DMS79 (cell line): ENCODE measurements at regions not wholly inside any gene's neighbourhood (a gene's known extent, or its start where the extent isn't known, plus 50 kb on each side); places are given as distances from the start of the nearest gene placed in this dataset.

Experiments used
- DNase-seq: peaks from one replicate; lab custom pipeline; 2025; lab: John Stamatoyannopoulos, UW

DNA sequence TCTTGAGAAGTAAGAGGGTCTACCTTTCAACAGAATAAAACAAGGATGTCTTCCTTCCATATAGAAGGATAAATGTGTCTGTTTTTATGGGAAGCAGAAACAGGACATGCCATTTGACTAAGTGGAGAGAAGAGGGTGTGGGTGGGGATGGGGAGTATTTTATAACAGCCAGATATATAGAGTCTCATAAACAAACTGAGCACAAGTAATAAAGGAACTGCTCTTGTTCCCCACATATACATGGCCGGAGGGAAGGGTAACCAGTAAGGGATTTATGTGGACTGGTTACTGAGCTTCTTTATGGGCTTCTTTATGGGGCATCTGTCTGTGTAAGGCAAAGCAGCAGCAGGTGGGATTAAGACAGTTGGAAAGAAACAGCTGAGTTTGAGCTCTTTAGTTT lies 558.1 kb downstream of the REEP3 start:
- DNase-seq = no peak

DNA sequence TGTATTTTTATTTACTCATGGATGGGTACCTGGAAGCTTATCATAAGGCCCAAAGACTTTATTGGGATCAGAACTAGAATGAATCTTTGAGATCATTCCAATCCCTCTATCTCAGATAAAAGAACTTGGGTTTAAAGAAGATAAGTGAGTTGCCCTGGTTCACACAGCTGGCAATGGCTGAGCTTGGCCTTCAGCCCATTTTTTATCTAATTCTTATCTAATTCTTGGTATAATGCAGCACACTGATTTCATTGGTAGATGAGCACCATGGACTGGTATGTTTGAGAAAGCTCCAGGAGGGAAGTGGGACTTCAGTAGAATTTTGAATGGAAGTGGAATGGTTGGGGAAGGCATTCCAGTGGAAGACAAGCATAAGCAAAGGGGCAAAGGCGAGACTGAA lies 558.9 kb downstream of the REEP3 start:
- DNase-seq = no peak

DNA sequence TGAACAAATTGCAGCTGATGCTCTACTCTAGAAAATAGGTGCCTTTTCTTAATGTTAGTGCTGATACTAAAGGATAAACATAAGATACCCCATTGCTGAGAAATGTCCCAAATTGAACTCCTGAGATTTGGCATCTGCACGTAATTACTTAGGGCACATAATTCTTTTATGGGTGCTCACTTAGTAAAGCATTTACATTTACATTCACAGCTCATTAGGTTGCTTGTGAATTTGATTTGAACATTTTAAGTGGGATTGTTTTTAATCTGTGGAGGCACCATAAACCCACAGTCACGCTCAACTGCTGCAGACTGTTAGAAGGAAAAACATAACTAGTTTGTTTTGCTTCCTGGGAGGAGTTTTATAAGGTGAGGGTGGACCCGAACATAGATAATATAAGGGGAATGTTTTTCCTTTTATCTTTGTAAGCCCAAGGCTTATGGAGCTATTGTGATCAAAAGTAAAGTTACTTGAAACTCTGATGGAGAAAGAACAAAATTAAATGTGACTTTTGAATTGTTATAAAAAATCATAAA lies 560.8 kb downstream of the REEP3 start:
- DNase-seq = no peak

DNA sequence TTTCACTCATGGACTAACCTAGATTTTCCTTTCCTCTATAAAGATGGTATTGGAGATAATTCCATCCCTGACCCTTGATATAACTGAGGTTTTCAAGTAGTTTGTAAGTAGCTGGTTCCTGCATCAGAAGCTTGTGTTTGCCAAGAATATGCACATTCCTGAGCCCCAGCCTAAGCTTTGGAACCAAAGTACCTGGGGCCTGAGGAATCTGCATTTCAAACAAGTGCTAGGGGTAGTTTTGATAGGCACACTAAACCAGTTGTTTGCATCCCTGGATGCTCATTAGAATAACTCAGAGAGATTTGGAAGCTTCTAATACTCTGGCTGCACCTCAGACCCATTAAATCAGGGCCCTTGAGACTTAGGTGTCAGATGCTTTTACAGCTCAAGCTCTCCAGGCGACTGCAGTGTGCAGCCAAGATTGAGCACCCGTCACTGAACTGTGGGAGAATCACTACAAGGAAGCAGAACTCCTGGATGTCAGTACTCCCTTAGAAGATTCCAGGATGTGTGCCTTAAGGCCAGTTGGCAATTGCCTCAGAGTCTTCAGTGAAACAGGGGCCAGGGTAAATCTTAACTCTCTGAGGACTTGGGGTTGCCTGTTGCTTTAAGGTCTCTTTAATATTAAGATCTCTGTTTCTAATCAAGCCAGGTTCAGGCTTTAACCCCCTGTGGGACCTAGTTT lies 565.0 kb downstream of the REEP3 start:
- no peak for DNase-seq

DNA sequence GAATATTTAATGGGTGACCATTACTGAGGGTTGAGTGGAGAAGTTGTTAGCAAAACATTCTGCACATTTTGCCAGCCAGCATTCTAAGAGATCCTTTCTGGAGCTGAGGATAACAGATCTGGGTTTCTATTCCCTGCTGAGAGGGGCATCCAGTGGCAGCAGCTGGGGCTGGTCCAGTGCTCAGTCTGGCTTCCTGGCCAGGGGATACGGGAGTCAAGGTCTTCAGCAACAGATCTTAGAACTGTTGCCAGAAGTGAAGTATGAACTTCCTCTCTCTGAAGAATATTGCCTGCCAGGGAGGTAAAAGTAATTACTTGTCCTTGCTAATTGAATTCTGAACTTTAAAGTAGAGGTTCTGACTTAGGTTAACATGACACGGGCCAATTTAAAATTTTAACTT lies 568.4 kb downstream of the REEP3 start:
- no peak for DNase-seq

DNA sequence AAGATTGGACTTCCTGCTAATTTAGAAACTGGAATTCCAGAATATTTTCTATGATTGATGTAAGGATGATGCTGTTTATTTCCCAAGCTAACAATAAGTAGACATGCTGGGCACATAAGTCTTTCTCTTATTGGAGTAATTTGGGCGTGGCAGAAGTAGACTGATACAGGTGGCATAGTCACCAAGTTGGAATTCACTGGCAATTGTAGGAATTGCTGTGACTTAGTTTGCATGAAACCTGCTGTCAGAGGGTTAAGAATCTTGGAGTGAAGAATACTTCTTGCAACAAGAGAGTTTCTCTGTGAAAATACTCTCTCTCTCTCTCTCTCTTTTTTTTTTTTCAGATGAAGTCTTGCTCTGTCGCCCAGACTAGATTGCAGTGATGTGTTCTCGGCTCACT lies 569.7 kb downstream of the REEP3 start:
- DNase-seq = no peak

DNA sequence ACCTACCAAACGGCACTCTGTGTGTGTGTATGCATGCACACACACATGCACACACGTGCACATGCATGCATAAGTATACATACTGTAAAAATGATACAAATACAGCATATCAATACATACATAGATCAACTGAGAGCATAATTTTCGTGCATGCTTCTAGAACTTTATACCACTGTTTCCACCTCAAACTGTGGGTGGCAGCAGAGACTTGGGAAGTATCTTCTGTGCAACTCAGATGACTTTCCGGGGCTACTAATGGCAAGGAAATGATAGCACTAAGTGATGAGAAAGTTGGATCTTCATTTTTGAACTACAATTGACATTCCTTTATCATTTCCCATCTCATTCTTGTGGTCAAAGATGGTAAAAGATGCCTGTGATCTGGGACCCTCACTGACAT lies 570.7 kb downstream of the REEP3 start:
- DNase-seq = no peak

DNA sequence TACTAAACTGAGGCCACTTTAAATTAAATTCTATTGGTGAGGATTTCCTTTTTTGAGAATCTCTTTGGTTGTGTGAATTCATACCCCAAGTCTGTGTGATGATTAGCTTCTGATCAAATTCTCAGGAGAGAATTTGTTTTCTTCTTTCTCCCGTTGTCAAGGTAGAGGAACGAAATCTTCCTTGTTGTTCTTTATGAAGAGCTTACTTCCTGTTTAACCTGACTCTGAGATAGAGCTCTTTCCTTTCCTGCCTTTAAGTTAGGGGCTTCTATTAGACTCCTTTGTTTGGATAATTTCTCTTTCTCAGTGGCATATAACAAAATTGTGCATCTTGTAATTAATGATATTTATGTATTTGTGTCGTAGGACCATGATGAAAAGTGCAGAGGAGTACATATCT lies 572.1 kb downstream of the REEP3 start:
- DNase-seq = no peak

DNA sequence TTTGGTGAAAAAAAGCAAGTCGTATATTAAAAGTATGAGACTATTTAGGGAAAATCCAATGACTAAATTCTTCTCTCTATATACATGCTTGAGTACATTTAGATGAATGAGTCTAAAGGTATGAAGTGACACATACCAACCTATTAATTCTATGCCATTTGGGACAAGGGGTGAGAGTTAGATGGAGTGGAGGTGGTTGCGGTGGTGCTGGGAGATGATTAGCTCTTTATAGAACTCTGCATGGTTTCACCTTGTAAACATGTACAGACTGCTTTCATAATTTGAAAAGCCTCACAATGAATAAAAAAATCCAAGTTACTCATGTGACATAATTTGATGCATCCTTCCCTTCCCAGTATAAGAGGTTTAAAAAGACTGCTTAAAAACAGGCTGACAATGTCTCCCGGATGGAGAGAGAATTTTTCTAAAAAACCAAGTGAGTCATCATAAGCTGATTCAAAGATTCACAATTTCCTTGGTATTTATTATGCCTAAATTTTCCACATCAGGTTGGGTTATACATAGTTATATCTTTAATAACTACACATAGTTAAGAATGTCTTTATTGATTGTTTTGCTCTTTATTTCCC lies 572.8 kb downstream of the REEP3 start:
- DNase-seq = no peak

DNA sequence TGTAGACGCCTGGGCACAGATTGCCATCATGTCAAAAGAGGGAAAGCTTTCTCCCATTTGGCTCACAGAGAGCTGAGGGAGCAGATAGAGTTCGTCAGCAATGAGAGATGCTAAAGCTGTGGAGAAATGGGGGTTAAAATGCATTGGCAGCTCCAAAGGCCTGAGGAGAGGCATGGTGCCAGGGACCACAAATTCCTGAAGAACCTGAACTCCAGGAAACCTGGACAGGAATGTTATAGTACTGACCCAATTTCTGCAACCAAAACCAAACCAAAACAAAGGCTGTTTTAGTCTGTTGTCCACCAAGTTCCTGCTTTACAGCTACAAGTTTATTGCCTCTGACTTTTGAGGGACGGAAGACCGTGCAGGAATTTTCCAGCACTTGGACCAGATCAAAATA lies 575.7 kb downstream of the REEP3 start:
- DNase-seq = no peak

DNA sequence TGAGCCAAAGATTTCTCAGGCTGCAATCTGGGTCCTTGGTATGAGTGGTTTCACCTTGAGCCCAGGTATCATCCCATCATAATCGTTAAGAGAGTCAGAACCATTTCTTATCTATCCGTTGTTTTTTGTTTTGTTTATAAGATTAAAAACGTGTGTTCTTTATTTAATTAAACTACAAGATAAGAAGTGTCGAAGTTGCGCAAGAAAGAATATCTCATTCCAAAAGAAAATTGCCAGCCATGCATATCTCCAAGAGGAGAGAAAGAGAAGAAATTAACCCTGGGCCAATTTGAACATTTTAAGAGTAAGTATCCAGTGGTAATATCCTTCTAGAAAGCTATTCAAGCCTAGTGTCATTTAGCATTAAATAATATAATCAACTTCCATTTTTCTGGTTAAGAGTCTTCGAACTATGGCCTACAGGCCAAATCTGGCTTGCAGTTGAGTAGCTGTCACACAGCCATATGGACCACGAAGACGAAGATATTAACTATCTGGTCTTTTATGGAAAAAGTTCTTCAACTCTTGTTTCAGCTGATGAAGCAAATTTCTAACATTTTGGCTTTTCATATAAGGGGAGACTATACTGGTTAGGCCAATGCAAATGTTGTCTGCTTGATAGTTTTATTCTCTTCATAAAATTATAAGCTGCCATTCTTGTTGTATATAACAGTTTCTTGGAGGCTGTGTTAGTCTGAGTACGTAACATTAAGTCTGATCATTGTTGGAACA lies 576.4 kb downstream of the REEP3 start:
- no peak for DNase-seq

DNA sequence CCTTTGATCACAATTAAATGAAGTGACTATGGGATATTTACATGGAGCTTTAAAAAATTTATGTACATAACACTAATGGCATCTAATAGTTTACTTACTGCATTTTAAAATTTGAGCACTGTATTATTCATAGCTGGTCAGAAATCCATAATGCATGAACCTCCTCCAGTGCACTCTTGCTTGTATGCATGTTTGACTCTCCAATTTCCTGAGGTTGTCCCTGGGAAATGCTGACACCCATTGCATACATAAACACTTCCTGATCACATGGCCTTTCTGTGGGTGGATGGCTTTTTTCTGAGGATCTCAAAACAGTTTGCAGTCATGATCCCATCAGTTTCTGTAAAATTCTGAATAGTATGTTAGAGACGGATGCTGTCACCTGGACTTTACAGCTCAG lies 577.8 kb downstream of the REEP3 start:
- no peak for DNase-seq

DNA sequence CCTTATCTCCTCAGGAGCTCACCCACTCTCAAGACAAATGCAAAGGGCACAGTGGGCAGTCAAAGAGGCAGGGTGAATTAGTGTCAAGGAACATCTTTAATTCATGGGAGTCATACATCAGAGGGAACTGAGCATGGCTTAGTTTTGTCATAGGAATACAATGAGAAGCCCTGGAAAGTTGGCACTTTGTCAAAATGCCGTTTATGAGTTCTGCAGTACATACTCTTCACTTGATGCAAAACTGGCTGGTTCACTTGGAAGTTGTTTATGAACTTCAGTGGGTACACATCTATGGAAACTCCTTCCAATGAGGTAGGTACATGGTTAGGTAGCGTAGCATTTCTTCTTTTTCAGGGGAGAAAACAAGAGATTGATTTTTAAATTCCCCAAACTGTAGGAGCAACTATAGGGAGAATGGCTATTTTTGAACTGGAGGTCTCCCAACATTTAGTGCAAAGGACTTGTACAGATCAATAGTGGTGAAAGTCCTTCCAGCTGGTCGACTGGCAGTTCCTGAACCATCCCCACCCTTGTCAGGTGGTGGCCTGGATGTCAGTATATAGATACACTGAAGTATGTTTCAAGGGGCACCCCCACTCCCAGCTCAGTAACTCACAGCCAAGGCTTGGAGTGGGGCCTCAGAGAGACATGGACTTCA lies 580.5 kb downstream of the REEP3 start:
- DNase-seq = no peak

DNA sequence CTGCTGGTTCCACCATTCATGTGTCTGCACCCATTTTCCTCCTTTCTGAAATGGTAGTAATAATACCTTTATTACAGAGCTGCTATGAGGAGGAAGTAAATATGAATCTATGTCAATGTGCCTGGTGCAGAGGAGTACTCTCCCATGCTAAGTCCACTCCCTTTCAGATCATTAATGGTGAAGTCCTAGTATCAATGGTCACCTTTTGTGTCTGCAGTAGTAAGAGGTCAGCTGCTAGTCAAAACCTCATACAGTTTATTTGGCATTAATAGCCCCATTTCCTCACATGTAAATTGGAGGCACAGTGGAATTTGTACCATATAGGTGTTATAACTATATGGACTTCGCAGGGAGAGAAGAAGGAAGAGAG lies 581.0 kb downstream of the REEP3 start:
- no peak for DNase-seq

DNA sequence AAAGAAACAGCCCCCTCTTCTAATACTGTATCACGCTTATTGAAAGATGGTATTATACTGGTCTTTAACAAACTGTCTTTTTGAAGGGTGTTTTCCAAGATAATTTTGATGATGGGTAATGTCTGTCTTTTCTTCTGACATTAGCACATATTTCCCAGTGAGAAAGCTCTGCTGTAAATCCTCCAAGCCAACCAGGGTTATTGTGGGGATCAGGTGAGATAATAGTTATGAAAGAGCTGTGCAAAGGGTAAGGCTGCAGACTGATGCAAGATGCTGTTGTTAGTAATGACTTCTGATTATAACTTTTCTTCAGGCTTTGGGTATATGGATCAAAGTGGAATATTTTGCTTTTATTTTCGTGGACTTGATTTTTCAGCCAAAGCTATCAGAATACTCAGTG lies 581.7 kb downstream of the REEP3 start:
- DNase-seq = no peak

DNA sequence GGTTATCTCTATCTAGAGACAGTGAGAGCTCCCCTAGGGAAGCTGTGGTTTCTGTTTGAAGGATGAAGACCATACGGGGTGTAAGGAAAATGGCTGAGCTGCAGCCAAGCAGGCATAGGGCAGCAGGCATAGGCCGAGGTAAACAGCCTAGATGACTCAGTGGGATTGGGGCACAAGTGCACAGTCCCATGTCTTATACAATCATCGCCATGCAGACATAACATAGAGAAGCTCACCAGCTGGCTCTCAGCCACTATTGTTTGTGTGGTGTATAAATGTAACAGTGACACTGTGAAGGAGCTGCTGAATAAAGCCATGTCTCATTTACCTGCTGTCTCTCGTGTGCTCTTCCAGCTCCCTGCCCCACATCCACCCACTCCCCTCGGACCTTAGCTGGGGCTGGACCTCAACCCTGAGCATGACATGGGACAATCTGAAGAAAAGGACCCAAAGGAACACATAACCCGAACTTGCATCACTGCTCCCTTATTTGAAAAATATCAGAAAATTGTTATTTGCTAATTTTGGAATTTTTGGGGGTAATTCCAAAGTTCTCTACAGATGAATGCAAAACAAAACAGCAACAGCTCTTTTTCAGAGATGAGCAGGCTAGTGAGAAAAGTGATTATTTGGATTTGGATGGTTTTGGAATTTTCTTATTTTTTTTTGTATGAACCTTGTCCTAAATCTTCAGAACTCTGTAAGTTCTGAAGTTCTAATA lies 582.7 kb downstream of the REEP3 start:
- DNase-seq = no peak

DNA sequence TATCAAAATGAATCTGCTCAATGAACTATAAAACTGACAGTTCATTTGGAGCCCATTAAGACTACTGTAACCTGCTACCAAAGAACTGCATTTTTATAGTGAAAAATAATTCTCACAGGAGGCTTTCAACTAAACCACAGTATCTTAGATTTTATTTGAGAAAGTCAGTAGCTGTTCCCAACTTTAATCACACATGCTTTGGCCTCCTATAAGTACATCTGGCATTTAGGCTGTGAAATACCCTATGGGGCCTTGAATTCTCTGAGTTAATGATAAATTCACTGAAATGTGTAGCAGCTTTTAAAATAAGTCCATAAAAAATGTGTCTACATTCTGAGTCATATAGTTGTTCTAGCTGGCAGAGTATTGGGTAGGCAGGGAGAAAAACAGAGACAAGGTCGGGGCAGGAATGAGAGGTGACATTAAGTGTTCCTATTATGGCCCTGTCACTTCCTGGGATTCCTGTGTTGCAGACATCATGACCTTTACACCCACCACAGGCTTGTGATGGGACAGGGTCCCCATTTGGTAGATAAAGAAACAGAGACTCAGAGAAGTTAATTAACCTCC lies 588.8 kb downstream of the REEP3 start:
- no peak for DNase-seq

DNA sequence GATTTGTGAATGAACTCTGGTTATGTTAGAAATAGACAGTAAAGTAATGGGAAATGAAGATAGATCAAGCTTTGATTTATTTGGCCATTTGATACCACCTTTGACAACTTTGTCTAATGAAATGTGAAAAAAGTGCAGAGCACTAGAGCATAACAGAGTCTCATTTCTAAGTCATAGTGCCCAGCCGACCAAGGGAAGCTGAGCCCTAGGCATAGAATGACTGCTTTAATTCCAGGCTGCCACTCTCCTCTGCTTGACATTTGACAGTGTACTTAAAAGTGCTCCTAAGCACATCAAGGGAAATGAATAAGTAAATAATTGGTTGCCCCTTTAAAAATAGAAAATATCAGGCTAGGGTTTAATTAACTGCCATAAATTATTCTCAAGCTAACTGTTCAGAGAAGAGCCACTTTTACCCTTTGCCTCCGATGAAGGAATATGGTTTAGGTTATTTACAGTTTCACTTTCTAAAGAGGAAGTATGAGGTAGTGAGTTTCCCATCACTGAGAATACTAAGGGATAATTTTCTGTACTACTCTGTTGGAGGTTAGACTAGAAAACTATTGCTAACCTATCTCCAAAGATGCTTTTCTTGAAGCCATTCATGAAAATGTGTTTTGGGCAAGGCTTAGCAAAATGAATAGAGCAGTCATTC lies 591.6 kb downstream of the REEP3 start:
- no peak for DNase-seq

DNA sequence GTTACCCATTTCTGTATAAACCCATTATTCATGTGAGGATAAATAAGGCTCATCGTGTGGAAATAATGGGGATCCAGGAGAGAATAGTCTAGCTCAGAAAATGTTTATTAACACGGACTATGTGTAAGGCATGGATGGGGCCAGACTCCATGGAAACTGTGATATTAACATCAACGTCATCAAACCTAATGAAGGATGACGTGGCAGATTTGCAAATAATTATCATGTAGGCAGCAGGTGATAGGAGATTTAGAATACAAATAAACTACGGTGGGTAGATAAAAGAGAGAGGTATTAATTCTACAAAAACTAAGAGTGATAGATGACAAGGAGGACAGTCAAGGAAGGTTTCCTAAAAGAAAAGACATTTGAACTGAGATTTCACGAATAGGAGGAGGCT lies 592.2 kb downstream of the REEP3 start:
- DNase-seq = no peak

DNA sequence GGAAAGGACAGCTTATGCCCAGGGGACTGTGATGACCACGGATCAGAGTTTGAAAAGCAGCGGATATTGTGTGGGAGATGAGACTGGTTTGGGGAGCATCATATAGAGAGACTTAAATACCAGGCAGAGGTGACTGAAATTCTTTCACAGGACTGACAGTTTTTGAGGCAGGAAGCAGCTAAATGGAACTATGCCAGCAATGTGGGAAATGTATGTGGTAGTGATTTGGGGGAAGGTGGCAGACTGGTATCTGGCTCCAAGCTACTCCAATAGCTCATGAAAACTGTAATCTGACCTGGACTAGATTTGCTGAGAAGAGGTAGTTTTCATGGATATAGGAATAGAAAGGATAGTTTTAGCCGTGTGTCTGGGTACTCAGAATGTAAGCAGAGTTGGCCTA lies 592.6 kb downstream of the REEP3 start:
- DNase-seq = no peak

DNA sequence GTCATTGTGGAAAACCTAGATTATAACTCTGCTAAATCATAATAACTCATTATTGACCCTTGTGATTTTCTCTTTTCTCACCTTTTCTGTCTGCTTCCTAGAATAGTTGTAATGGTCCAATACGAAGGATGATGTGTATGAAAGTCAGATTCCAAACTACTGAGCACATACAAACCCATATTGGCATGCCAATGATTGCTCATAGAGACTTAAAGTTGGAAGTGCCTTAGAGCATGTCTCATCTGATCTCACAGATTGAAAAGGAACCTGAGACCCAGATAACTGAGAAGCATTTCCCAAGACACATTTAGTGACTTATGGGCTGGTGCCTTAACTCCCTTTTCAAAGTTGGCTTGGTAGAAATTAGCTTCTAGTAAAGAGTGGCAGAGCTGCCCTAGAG lies 594.3 kb downstream of the REEP3 start:
- DNase-seq = no peak
